GM19438 (cell line): ENCODE measurements at regions not wholly inside any gene's neighbourhood (a gene's known extent, or its start where the extent isn't known, plus 50 kb on each side); places are given as distances from the start of the nearest gene placed in this dataset.
"Not testable (repeated sequence)": the region's sequence is repeated elsewhere in the genome, so short reads cannot be mapped to it uniquely, and the experiment has no call there.

Source experiments
- ATAC-seq: cut with Tn5 transposase; IDR thresholded peaks from one replicate; pipeline ENCODE4 v1.9.1; 2021; ENCODE audit warnings: low read depth; ENCODE audit not compliant: unreplicated experiment

GRCh38 chr3:150270444-150270843 is 137.7 kb upstream of the TSC22D2 start:
- not testable (repeated sequence) for ATAC-seq

- no peak for ATAC-seq
These were observed 138.6 kb upstream of the TSC22D2 start for GRCh38 chr3:150269526-150269925.

GRCh38 chr3:150268426-150269391 is 139.4 kb upstream of the TSC22D2 start:
- ATAC-seq: no peak

- no peak for ATAC-seq
These were observed 140.8 kb upstream of the TSC22D2 start for GRCh38 chr3:150267288-150267687.

- no peak for ATAC-seq
These were observed 142.8 kb upstream of the TSC22D2 start for GRCh38 chr3:150265305-150265704.

GRCh38 chr3:150264561-150265279 is 143.4 kb upstream of the TSC22D2 start:
- ATAC-seq: no peak

GRCh38 chr3:150261958-150262357 is 146.1 kb upstream of the TSC22D2 start:
- no peak for ATAC-seq

- no peak for ATAC-seq
These were observed 146.7 kb upstream of the TSC22D2 start for GRCh38 chr3:150261418-150261817.

GRCh38 chr3:150260398-150260710 is 147.7 kb upstream of the TSC22D2 start:
- no peak for ATAC-seq

GRCh38 chr3:150259526-150260397 is 148.3 kb upstream of the TSC22D2 start:
- ATAC-seq: no peak

GRCh38 chr3:150256782-150257181 is 151.3 kb upstream of the TSC22D2 start:
- no peak for ATAC-seq

GRCh38 chr3:150256318-150256717 is 151.8 kb upstream of the TSC22D2 start:
- no peak for ATAC-seq

- ATAC-seq: no peak
These were observed 152.3 kb upstream of the TSC22D2 start for GRCh38 chr3:150255826-150256225.

- ATAC-seq: no peak
These were observed 152.7 kb upstream of the TSC22D2 start for GRCh38 chr3:150255413-150255812.

GRCh38 chr3:150254309-150254708 is 153.8 kb upstream of the TSC22D2 start:
- ATAC-seq: no peak

GRCh38 chr3:150253622-150254021 is 154.5 kb upstream of the TSC22D2 start:
- no peak for ATAC-seq

- no peak for ATAC-seq
These were observed 155.6 kb upstream of the TSC22D2 start for GRCh38 chr3:150252462-150252861.

GRCh38 chr3:150251187-150252062 is 156.7 kb upstream of the TSC22D2 start:
- ATAC-seq: no peak

GRCh38 chr3:150249779-150250470 is 158.2 kb upstream of the TSC22D2 start:
- no peak for ATAC-seq
